ENCODE measurements at regions not wholly inside any gene's neighbourhood (a gene's known extent, or its start where the extent isn't known, plus 50 kb on each side); places are given as distances from the start of the nearest gene placed in this dataset.
"Not testable (repeated sequence)": the region's sequence is repeated elsewhere in the genome, so short reads cannot be mapped to it uniquely, and the experiment has no call there.

- DNase-seq (ENCODE audit: low read depth): no peak
- no peak for TF ChIP-seq POLR2A (IDR thresholded peaks at IDR 0.05; ENCODE audit: extremely low read depth, insufficient read length)
- TF ChIP-seq MYC (IDR thresholded peaks at IDR 0.05; ENCODE audit: low read depth, low read length): no peak
- no peak for TF ChIP-seq CTCF (IDR thresholded peaks at IDR 0.05; ENCODE audit: low read depth, low read length)
- no peak for TF ChIP-seq MAX (IDR thresholded peaks at IDR 0.05; ENCODE audit: low read depth, low read length)
- no peak overlapping the region for H3K4me3 ChIP-seq (ENCODE audit: low read depth, low read length)
These were observed 112.5 kb upstream of the CPM start for GRCh38 chr12:69045430-69045829.

DNA sequence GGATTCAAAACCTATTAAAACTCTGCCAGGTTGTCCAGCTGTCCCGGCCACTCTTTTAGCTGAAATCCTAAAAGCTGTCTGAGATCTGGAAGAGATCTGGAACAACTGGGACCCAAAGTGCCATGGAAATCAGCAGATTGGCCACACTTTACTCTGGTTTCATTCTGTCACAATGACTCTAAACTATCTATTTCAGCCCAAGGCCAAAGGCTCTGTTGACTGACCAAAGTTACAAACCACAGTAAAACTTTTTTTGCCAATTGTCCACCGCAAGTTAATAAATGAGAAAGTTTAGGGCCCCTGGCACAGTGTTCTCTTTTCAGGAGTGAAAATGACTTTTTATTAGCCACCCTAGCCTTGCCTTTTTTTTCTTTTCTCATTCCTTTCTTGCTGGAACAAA lies 113.4 kb upstream of the CPM start:
- TF ChIP-seq CTCF (IDR thresholded peaks at IDR 0.05; ENCODE audit: low read depth, low read length): no peak
- TF ChIP-seq MAX (IDR thresholded peaks at IDR 0.05; ENCODE audit: low read depth, low read length): no peak
- no peak for TF ChIP-seq POLR2A (IDR thresholded peaks at IDR 0.05; ENCODE audit: extremely low read depth, insufficient read length)
- no peak for TF ChIP-seq MYC (IDR thresholded peaks at IDR 0.05; ENCODE audit: low read depth, low read length)
- no peak overlapping the region for H3K4me3 ChIP-seq (ENCODE audit: low read depth, low read length)
- DNase-seq (ENCODE audit: low read depth): no peak

DNA sequence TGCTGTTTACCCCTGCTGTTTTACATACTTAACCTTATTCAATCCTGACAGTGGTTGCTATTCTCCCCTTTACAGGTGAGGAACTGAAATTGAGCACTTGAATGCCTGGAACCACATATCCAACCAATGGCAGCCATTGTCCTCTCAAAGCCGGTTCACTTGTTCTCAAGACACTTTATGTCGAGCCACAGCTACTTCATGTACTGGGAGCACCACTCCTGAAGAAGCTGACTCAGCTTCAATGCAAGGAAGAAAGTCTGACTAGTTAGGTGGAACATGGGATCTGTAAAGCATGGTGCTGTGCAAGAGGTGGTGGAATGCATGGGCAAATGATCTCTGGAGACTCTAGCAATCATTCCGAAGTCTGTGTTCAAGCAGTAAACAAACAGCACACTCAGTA lies 113.9 kb upstream of the CPM start:
- DNase-seq (ENCODE audit: low read depth): no peak
- H3K4me3 ChIP-seq (ENCODE audit: low read depth, low read length): no peak overlapping the region
- no peak for TF ChIP-seq POLR2A (IDR thresholded peaks at IDR 0.05; ENCODE audit: extremely low read depth, insufficient read length)
- no peak for TF ChIP-seq CTCF (IDR thresholded peaks at IDR 0.05; ENCODE audit: low read depth, low read length)
- TF ChIP-seq MYC (IDR thresholded peaks at IDR 0.05; ENCODE audit: low read depth, low read length): no peak
- no peak for TF ChIP-seq MAX (IDR thresholded peaks at IDR 0.05; ENCODE audit: low read depth, low read length)

- DNase-seq (ENCODE audit: low read depth): no peak
- TF ChIP-seq MYC (IDR thresholded peaks at IDR 0.05; ENCODE audit: low read depth, low read length): no peak
- TF ChIP-seq MAX (IDR thresholded peaks at IDR 0.05; ENCODE audit: low read depth, low read length): no peak
- no peak for TF ChIP-seq CTCF (IDR thresholded peaks at IDR 0.05; ENCODE audit: low read depth, low read length)
- TF ChIP-seq POLR2A (IDR thresholded peaks at IDR 0.05; ENCODE audit: extremely low read depth, insufficient read length): no peak
- H3K4me3 ChIP-seq (ENCODE audit: low read depth, low read length): no peak overlapping the region
These were observed 115.0 kb upstream of the CPM start for GRCh38 chr12:69047990-69048389.

DNA sequence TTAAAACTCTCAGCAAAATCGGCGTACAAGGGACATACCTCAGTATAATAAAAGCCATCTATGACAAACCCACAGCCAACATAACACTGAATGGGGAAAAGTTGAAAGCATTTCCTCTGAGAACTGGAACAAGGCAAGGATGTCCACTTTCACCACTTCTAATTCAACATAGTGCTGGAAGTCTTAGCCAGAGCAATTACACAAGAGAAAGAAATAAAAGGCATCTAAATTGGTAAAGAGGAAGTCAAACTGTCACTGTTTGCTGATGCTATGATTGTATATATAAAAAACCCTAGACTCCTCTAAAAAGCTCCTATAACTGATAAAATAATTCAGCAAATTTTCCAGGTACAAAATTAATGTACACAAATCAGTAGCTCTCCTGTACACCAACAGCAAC lies 116.9 kb upstream of the CPM start:
- DNase-seq (ENCODE audit: low read depth); H3K4me3 ChIP-seq (ENCODE audit: low read depth, low read length): not testable (repeated sequence)

- DNase-seq (ENCODE audit: low read depth): no peak
- no peak overlapping the region for H3K4me3 ChIP-seq (ENCODE audit: low read depth, low read length)
- TF ChIP-seq MAX (IDR thresholded peaks at IDR 0.05; ENCODE audit: low read depth, low read length): no peak
- no peak for TF ChIP-seq POLR2A (IDR thresholded peaks at IDR 0.05; ENCODE audit: extremely low read depth, insufficient read length)
- no peak for TF ChIP-seq CTCF (IDR thresholded peaks at IDR 0.05; ENCODE audit: low read depth, low read length)
- TF ChIP-seq MYC (IDR thresholded peaks at IDR 0.05; ENCODE audit: low read depth, low read length): no peak
These were observed 119.8 kb upstream of the CPM start for GRCh38 chr12:69052613-69053408.
